CD14-positive monocyte (primary cell): ENCODE measurements at regions not wholly inside any gene's neighbourhood (a gene's known extent, or its start where the extent isn't known, plus 50 kb on each side); places are given as distances from the start of the nearest gene placed in this dataset.

ENCODE experiments used
- DNase-seq, 3 donors: peaks; one replicate each; pipeline ENCODE4 v3.0.0-alpha.2; 2011 to 2022
- H2AFZ ChIP-seq: 2 replicates; pipeline ENCODE4 v1.6.0; 2012; ENCODE audit warnings: mild to moderate bottlenecking, low read depth, low read length, inconsistent platforms; ENCODE audit not compliant: insufficient read depth, poor library complexity, severe bottlenecking
- H3K27ac ChIP-seq, 2 donors: 1 replicate in 1 of 2; 2 replicates in 1 of 2; pipeline ENCODE4 v1.5.1; 2012 to 2013; ENCODE audit warnings: low read length in 2 of 2, control low read depth in 1 of 2, inconsistent platforms in 1 of 2, low read depth in 1 of 2, mild to moderate bottlenecking in 1 of 2
- H3K27me3 ChIP-seq, 2 donors: one replicate each; pipeline versions ENCODE4 v1.6.0 to v1.6.1; 2011 to 2013; ENCODE audit warnings: low read length in 2 of 2; ENCODE audit not compliant: control insufficient read depth in 2 of 2, insufficient read depth in 2 of 2
- H3K36me3 ChIP-seq, 2 donors: replicated peaks in 1 of 2; 1 replicate in 1 of 2; 2 replicates in 1 of 2; pipeline versions ENCODE4 v1.5.1 to v1.6.1; 2012 to 2013; ENCODE audit warnings: low read length in 2 of 2, control low read depth in 1 of 2, inconsistent platforms in 1 of 2, mild to moderate bottlenecking in 1 of 2; ENCODE audit not compliant: insufficient read depth in 2 of 2, control insufficient read depth in 1 of 2
- H3K4me1 ChIP-seq, 2 donors: 1 replicate in 1 of 2; 2 replicates in 1 of 2; pipeline versions ENCODE4 v1.5.1 to v1.6.1; 2012 to 2013; ENCODE audit warnings: low read length in 2 of 2, control low read depth in 1 of 2, inconsistent platforms in 1 of 2, mild to moderate bottlenecking in 1 of 2, moderate library complexity in 1 of 2; ENCODE audit not compliant: insufficient read depth in 2 of 2, control insufficient read depth in 1 of 2
- H3K4me2 ChIP-seq: replicated peaks from 2 replicates; pipeline ENCODE3; 2012; ENCODE audit warnings: low read length, moderate library complexity, mild to moderate bottlenecking; ENCODE audit not compliant: poor library complexity, severe bottlenecking; ENCODE audit errors: extremely low read depth
- H3K4me3 ChIP-seq, 3 experiments: fragments of 200-600 bp in 1 of 3; sonication (generic) in 1 of 3; replicated peaks in 1 of 3; 1 replicate in 2 of 3; 2 replicates in 1 of 3; pipeline ENCODE4 v1.5.1; 2011 to 2013; ENCODE audit warnings: low read length in 3 of 3, mild to moderate bottlenecking in 3 of 3, control low read depth in 2 of 3, low read depth in 2 of 3, inconsistent platforms in 1 of 3, moderate library complexity in 1 of 3
- H3K79me2 ChIP-seq: 2 replicates; pipeline ENCODE4 v1.6.0; 2012; ENCODE audit warnings: mild to moderate bottlenecking, control low read depth, inconsistent platforms, low read length, moderate library complexity; ENCODE audit not compliant: insufficient read depth
- H3K9ac ChIP-seq: 2 replicates; pipeline ENCODE4 v1.6.0; 2017; ENCODE audit warnings: low read length, mild to moderate bottlenecking; ENCODE audit not compliant: insufficient read depth, poor library complexity, severe bottlenecking
- H3K9me3 ChIP-seq, 2 donors: replicated peaks in 1 of 2; 1 replicate in 1 of 2; 2 replicates in 1 of 2; pipeline versions ENCODE4 v1.5.1 to v1.6.1; 2012 to 2013; ENCODE audit warnings: low read length in 2 of 2, control low read depth in 1 of 2; ENCODE audit not compliant: control insufficient read depth in 1 of 2, insufficient read depth in 1 of 2
- H4K20me1 ChIP-seq: 2 replicates; pipeline ENCODE4 v1.6.0; 2012; ENCODE audit warnings: mild to moderate bottlenecking, low read length, control low read depth, moderate library complexity; ENCODE audit not compliant: insufficient read depth
- H3K27ac Mint-ChIP-seq, 7 donors: one replicate each; pipeline ENCODE4 v1.8.0; 2020; ENCODE audit warnings: mild to moderate bottlenecking in 7 of 7, mixed read lengths in 7 of 7, moderate library complexity in 6 of 7, inconsistent platforms in 2 of 7
- H3K27me3 Mint-ChIP-seq, 3 donors: one replicate each; pipeline ENCODE4 v1.8.0; 2021 to 2022; ENCODE audit warnings: low read depth in 3 of 3, mild to moderate bottlenecking in 3 of 3, mixed read lengths in 3 of 3, moderate library complexity in 3 of 3, inconsistent platforms in 1 of 3
- H3K36me3 Mint-ChIP-seq, 2 donors: one replicate each; pipeline ENCODE4 v1.8.0; 2020; ENCODE audit warnings: mixed read lengths in 2 of 2, inconsistent platforms in 1 of 2, mild to moderate bottlenecking in 1 of 2
- H3K4me1 Mint-ChIP-seq: one replicate; pipeline ENCODE4 v1.8.0; 2020; ENCODE audit warnings: mild to moderate bottlenecking, mixed read lengths
- H3K4me3 Mint-ChIP-seq, 2 donors: one replicate each; pipeline ENCODE4 v1.8.0; 2020; ENCODE audit warnings: mild to moderate bottlenecking in 2 of 2, mixed read lengths in 2 of 2, moderate library complexity in 1 of 2
- H3K9me3 Mint-ChIP-seq, 7 donors: one replicate each; pipeline ENCODE4 v1.8.0; 2020 to 2022; ENCODE audit warnings: mixed read lengths in 7 of 7, mild to moderate bottlenecking in 6 of 7, moderate library complexity in 6 of 7, inconsistent platforms in 2 of 7
- WGBS: methylation state at CpG from one replicate; pipeline ENCODE4 v1.1.5; 2013; ENCODE audit warnings: missing lambda C conversion rate; ENCODE audit not compliant: insufficient coverage; 5-methylcytosine and 5-hydroxymethylcytosine counted together
- intact Hi-C, 2 donors: fragments of 100-400 bp; cut with micrococcal nuclease; formaldehyde crosslinking; loops; one replicate each; pipeline versions ENCODE4 v1.15.0 to v1.15.1; 2023
- TF ChIP-seq, protein P1 (sequence below): fragments of 200-600 bp; IDR thresholded peaks from one replicate; pipeline ENCODE4 v1.8.0; 2022; ENCODE audit warnings: antibody characterized with exemption, mild to moderate bottlenecking

DNA sequence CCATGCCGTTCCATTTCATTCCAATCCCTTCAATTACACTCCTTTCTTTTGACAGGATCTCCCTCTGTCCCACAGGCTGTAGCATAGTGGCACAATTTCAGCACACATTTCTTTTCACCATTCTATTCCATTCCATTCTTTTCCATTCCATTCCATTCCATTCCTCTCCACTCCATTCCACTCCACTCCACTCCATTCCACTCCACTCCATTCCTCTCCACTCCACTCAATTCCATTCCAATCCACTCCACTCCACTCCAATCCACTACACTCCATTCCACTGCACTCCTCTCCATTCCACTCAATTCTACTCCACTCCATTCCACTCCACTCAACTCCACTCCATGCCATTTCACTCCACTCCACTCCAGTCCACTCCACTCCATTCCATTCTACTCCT, 1495.1 kb downstream of the TSPY10 start:
- TF ChIP-seq, protein P1, sequence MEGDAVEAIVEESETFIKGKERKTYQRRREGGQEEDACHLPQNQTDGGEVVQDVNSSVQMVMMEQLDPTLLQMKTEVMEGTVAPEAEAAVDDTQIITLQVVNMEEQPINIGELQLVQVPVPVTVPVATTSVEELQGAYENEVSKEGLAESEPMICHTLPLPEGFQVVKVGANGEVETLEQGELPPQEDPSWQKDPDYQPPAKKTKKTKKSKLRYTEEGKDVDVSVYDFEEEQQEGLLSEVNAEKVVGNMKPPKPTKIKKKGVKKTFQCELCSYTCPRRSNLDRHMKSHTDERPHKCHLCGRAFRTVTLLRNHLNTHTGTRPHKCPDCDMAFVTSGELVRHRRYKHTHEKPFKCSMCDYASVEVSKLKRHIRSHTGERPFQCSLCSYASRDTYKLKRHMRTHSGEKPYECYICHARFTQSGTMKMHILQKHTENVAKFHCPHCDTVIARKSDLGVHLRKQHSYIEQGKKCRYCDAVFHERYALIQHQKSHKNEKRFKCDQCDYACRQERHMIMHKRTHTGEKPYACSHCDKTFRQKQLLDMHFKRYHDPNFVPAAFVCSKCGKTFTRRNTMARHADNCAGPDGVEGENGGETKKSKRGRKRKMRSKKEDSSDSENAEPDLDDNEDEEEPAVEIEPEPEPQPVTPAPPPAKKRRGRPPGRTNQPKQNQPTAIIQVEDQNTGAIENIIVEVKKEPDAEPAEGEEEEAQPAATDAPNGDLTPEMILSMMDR, result no peak
- no peak for DNase-seq
- peaks cover 11 to 73% of the 10 kb centered on the region in 2 donors for H3K9me3 ChIP-seq

DNA sequence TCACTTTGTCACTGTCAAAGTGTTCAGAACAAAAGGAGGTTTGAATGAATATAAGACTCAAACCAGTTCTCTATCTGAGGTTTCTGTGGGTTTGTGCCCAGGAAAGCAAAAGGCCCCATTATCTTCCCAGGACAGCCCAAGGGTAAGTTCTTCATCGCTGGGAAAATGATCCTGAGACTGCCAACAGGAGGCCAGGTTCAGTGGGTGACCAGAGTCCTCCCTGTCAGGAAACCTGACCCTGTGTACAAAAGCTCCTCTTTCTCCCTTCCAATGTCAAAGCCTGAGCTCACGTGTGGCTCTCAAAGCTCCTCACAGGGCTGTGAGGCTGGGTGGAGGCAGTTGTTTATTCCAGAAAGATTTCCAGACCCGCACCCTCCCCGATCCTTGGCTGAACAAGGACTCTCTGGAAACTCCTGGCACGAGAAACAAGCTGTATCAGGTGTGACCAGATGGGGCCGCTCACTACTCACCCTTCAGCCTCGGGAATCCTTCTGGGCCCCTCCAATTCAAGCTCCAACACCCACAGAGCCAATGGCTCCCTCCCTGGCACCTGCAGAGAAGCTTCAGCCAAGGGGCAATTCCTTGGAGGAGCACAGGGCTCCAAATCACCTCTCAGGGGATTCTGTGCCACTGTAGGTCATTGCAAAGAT, 1516.7 kb downstream of the TSPY10 start:
- no peaks in the 10 kb centered on the region for H3K4me1 Mint-ChIP-seq
- 0% methylated on average over 1 of the region's 7 CpGs for WGBS

More for the DNA sequence above, 1495.1 kb downstream of the TSPY10 start:
- H3K4me1 ChIP-seq, result no peaks in the 10 kb centered on the region
- no peak overlapping the region for H3K9ac ChIP-seq
- H2AFZ ChIP-seq, result no peak overlapping the region
- no peak overlapping the region for H3K27ac ChIP-seq
- no peak overlapping the region for H3K4me2 ChIP-seq
- Mint-ChIP-seq H3K27me3 (no peaks in the 10 kb centered on the region), H3K27ac (no peak overlapping the region), H3K36me3 (no peaks in the 10 kb centered on the region), H3K9me3 (peaks cover 31 to 83% (median 44%) of the 10 kb centered on the region in 7 donors), H3K4me1 (no peaks in the 10 kb centered on the region), H3K4me3 (no peak overlapping the region)
- no peak overlapping the region for H3K4me3 ChIP-seq
- no peaks in the 10 kb centered on the region for H3K36me3 ChIP-seq
- intact Hi-C loops, result no loop called here
- no peaks in the 10 kb centered on the region for H3K27me3 ChIP-seq
- WGBS, result 67% methylated on average over 1 of the region's 1 CpG
- H3K79me2 ChIP-seq, result no peaks in the 10 kb centered on the region
- H4K20me1 ChIP-seq, result no peaks in the 10 kb centered on the region

More for the DNA sequence above, 1516.7 kb downstream of the TSPY10 start:
- Histone ChIP-seq H3K9me3 (peaks cover 5 to 45% of the 10 kb centered on the region in 2 donors), H3K27ac (no peak overlapping the region), H4K20me1 (no peaks in the 10 kb centered on the region), H3K4me1 (no peaks in the 10 kb centered on the region), H2AFZ (no peak overlapping the region), H3K4me3 (no peak overlapping the region), H3K9ac (no peak overlapping the region), H3K27me3 (no peaks in the 10 kb centered on the region), H3K36me3 (no peaks in the 10 kb centered on the region), H3K4me2 (no peak overlapping the region), H3K79me2 (no peaks in the 10 kb centered on the region)
- Mint-ChIP-seq H3K36me3 (no peaks in the 10 kb centered on the region), H3K4me3 (no peak overlapping the region), H3K27ac (no peak overlapping the region), H3K27me3 (no peaks in the 10 kb centered on the region), H3K9me3 (peaks cover 3 to 24% (median 9%) of the 10 kb centered on the region in 7 donors)
- no peak for DNase-seq
- TF ChIP-seq, protein P1, result no peak
- intact Hi-C loops, result no loop called here
